HG03460 (cell line): ENCODE measurements at regions not wholly inside any gene's neighbourhood (a gene's known extent, or its start where the extent isn't known, plus 50 kb on each side); places are given as distances from the start of the nearest gene placed in this dataset.
"Not testable (repeated sequence)": the region's sequence is repeated elsewhere in the genome, so short reads cannot be mapped to it uniquely, and the experiment has no call there.

Experiments
- ATAC-seq: cut with Tn5 transposase; IDR thresholded peaks from one replicate; pipeline ENCODE4 v1.9.1; 2021; ENCODE audit not compliant: unreplicated experiment

DNA sequence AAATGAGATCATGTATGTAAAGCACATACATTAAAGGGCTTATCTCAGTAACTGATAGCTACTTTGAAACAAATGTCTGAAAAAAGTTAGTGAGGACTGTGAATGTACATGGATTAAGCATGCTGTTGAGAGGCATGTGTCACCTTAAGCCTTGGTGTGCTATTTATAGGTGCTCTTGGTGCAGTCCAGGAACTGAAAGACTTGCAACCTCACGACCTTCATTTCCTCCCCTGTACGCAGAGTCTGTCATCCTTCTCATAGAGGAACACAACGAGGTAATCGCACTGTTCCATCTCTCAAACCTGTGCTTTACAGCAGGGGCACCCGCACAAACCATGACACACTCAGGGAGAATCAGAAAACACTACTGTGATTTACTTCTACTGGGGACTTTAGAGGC, 65.6 kb downstream of the UFM1 start:
- ATAC-seq: peak; percentile 97

GRCh38 chr13:38417241-38417640, 67.6 kb downstream of the UFM1 start:
- ATAC-seq: no peak

DNA sequence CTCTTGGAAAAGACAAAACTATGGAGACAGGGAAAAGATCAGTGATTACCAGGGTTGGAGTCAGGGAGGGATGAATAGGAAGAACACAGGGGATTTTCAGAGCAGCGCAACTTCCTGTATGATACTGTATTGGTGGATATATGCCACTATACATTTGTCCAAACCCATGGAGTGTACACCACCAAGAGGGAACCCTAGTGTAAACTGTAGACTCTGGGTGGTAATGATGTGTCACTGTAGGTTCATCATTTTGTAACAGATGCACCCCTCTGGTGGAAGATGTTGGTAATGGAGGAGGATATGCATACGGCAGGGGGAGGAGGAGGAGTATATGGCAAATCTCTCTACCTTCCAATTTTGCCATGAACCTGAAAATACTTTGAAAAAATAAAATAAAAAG, 68.1 kb downstream of the UFM1 start:
- peak; percentile 43 for ATAC-seq

- no peak for ATAC-seq
Observed at GRCh38 chr13:38418286-38418685, 68.6 kb downstream of the UFM1 start.

DNA sequence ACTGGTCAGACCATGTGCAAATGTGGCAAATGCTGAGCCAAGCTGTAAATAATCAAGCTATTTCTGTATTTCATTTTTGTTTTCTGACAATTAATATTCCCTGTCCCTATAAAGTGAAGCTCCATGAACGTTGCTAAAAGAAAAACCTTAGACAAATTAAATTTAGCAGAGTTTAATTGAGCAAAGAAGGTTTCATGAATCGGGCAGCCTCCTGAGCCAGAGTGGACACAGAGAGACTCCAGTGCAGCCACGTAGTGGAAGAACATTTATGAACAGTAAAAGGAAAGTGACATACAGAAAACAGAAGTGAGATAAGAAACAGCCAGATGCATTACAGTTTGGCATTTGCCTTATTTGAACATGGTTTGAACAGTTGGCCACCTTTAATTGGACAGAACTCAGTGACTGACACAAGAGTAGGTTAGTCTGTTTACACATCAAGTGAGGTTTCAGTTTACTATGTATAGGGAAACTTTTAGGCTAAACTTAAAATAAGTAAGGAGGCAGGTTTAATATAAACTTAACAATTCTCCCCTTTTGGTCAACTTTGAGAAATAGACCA, 69.7 kb downstream of the UFM1 start:
- no peak for ATAC-seq

DNA sequence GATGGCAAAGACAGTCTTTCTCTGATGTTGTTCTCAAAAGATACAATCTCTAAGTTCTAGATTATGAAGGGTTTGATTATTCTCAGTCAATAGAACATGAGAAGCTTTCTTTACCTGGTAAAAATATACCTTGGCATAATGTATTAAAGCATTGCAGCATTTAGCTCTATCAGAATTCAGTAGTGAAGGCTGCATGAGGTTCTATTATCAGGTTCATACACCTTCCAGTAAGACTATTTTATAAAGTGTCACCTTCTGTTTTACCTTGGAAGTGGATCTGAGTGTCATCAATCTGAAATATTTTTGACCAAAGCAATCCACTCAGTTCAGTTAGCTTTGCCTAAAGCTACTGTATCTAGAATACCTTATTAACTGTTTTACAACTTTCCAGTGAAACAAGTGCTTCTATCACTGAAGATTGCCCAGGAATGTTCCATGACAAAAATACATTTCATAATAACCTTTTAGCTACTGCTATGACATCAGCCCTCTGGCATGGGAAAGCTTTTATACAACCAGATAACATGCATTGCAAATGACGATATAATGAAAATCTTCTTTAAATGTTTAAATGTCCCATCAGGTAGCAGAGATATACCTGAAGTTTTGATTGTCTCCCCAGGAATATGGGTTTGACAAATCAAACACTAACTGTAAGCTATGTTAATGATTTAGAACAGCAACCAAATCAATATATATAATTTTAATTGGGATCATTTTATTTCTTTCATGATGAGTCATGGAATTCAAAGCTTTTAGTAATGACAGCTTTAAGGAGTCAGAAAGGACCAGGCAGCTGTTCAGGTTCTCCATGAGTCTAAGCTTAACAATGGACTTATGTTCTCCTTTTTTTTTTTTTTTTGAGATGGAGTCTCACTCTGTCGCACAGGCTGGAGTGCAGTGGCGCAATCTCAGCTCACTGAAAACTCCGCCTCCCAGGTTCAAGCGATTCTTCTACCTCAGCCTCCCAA, 72.2 kb downstream of the UFM1 start:
- ATAC-seq: no peak

DNA sequence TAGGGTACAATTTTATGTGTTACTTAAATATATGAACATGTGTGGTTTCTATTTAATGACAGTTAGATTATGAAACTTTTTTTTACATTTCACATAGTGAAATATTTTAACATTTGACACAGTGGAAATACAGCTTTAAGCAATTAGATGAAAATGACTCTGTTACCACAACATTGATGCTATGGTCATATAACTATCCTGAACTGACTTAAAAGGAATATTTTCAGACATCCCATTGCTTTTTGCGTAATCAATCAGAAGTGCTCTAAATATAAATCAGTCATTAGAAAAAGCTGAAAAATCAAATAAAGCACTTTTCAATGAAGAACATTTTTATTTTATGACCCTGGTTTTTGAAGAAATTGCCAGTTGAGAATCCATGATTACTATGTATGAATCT, 80.3 kb downstream of the UFM1 start:
- no peak for ATAC-seq

- no peak for ATAC-seq
Observed at GRCh38 chr13:38430796-38431195, 81.1 kb downstream of the UFM1 start.

DNA sequence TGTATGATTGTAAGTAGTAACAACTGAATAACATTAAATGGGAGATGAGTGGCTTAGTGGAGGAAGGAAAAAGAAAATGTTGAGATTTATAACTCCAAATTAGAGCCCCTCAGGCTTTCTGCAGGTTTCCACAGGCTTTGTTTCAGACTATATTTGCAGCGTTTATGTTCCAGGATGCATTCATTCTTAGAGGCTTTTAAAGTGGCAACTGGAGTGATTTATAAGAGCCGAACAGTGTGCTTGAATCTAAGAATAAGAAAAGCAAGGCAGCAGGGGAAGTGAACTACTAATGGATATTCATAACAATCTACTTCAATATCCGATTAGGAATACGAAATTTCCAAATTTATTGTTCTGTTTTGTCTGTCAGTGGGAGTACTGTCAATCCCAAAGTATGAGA, 91.0 kb downstream of the UFM1 start:
- ATAC-seq: no peak

DNA sequence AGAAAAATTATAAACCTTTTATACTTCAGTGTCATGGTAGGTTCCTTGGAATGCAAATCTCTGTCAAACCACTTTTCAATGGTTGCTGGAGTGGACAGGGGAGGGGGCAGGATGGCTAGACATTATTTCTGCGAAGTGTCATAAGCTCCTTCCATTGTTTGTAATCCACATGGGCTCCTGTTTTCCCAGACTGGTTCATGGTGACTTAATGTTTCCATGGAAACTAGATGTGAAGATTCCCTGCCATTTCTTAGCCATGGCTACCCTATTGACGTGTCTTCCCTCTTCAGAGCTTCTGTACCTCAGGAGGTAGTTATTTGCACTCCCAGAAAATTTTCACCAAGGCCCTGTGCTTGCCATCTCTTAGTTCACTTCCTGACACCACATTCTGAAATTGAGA, 95.3 kb downstream of the UFM1 start:
- ATAC-seq: no peak

DNA sequence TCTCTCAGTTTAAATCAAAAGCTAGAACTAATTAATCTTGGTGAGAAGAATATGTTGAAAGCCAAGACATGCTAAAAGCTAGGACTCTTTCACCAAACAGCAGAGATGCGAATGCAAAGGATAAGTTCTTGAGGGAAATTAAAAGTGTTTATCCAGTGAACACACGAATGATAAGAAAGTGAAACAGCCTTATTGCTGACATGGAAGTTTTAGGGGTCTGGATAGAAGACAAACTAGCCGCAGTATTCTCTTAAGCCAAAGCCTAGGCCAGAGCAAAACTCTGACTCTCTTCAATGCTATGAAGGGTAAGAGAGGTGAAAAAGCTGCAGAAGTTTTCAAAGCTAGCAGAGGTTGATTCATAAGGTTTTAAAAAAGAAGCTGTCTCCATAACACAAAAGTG, 103.0 kb downstream of the UFM1 start:
- no peak for ATAC-seq

- no peak for ATAC-seq
Observed at GRCh38 chr13:38462605-38463004, 113.0 kb downstream of the UFM1 start.

DNA sequence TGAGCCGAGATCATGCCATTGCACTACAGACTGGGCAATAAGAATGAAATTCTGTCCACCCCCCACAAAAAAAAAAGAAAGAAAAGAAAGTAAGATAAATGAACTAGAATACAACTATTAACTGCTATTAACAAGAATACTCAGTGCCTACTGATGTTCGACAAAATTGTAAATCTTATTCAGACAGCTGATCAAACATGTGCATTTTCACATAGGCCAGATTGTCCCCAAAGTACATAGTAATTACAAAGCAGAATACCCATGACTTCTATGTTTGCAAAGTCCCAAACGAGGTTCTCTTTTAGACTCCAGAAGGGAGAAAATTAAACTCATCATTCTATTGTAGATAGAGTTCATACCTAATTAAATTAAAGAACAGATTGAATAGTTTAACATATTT, 113.4 kb downstream of the UFM1 start:
- ATAC-seq: no peak

GRCh38 chr13:38472411-38472810, 122.8 kb downstream of the UFM1 start:
- not testable (repeated sequence) for ATAC-seq

DNA sequence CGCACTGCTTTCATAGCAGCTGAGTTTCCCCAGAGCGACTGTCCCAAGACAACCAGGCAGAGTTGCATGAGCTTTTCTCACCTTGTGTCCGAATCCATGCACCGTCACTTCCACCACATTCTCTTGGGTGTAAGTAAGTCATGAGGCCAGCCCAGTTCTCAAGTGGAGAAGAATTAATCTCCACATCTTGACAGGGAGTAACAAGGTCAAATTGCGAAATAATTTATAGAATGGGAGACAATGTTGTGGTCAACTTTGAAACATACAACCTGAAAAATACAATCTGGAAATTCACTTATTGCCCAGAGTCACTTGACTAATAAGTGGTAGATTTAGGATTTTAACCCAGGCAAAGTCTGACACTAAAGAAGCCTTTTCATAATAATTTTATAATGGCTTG, 123.7 kb downstream of the UFM1 start:
- ATAC-seq: no peak

GRCh38 chr13:38477676-38478075, 128.0 kb downstream of the UFM1 start:
- ATAC-seq: no peak

DNA sequence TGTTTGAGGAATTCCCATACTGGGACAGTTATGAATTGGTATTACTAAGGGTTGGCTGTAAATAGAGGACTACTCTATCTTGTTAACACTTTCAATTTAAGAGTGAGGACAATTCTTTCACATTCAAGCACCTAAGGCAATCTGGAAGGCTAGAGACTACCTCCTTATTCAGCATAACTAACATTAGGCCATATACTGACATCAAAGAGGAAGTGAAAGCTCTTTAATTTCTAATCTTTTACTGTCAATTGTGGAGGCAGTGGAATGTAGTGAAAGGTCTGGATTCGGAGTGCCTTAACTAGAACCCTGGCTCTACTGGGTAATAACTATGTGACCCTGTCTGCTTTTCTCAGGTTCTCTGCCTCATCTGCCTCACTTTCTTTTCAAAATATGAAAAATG, 134.0 kb downstream of the UFM1 start:
- no peak for ATAC-seq

DNA sequence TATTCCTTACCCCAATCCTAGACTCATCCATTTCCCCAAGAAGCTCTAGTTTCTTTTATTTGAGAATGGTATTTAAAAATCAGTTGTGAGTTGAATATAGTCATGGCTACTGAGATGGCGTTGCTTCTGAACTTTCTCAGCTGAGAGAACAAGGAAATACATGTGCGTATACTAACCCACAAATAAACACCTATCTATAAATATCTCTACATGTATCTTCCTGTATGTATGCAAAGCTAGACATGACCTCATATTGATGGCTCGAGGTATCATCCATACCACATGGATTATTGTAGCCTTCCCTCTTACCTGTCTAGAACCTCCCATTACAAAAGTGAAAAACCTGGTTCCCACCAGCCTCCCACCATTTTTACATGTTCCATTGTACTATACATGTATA, 141.0 kb downstream of the UFM1 start:
- ATAC-seq: no peak

- no peak for ATAC-seq
Observed at GRCh38 chr13:38494445-38494844, 144.8 kb downstream of the UFM1 start.

- ATAC-seq: no peak
Observed at GRCh38 chr13:38496917-38497316, 147.3 kb downstream of the UFM1 start.

DNA sequence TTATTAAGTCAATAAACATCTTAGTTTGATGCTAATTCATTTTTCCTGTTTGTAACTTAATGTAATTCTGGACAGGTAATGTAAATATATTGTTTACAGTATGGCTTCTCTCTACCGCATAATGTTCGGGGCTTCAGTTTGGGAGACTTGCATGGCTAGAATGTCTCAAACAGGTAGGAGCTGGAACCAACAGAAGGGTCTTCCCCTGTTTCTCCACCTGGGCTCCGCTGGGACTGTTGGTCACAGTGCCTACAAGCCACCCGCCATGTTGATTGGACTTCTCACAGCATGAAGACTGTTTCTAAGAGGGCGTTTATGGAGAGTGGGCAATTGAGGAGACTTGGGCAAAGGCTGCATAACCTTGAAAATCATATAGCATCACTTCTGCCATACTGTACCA, 148.6 kb downstream of the UFM1 start:
- ATAC-seq: no peak

GRCh38 chr13:38514575-38514974, 164.9 kb downstream of the UFM1 start:
- no peak for ATAC-seq

GRCh38 chr13:38518328-38518727, 168.5 kb upstream of the FREM2 start:
- no peak for ATAC-seq
